WTC11 (cell line): ENCODE measurements at regions not wholly inside any gene's neighbourhood (a gene's known extent, or its start where the extent isn't known, plus 50 kb on each side); places are given as distances from the start of the nearest gene placed in this dataset.

Experiments used
- ATAC-seq: fragments of 200-7000 bp; cut with Tn5 transposase; 2 replicates; pipeline ENCODE4 v1.10.0; 2021; ENCODE audit warnings: mild to moderate bottlenecking, moderate library complexity
- CTCF ChIA-PET: fragments of 300-600 bp; sonication (Branson Sonifier 250); formaldehyde crosslinking; loops from one replicate; lab custom pipeline; 2021; ENCODE audit warnings: antibody characterized with exemption; lab: Charles Lee
- POLR2A ChIA-PET: fragments of 350-600 bp; sonication (Branson Sonifier 250); formaldehyde crosslinking; loops from one replicate; lab custom pipeline; 2021; ENCODE audit warnings: antibody characterized with exemption; lab: Charles Lee
- DNase-seq: peaks from one replicate; pipeline ENCODE4 v3.0.0; 2021; ENCODE audit warnings: low spot score
- H3K27ac Mint-ChIP-seq: 2 replicates; pipeline ENCODE4 v1.8.0; 2021; ENCODE audit warnings: mixed read lengths
- H3K27me3 Mint-ChIP-seq: 2 replicates; pipeline ENCODE4 v1.8.0; 2021; ENCODE audit warnings: low read depth, mild to moderate bottlenecking, moderate library complexity, mixed read lengths
- H3K36me3 Mint-ChIP-seq: 2 replicates; pipeline ENCODE4 v1.8.0; 2021; ENCODE audit warnings: mixed read lengths
- H3K4me1 Mint-ChIP-seq: 2 replicates; pipeline ENCODE4 v1.8.0; 2022; ENCODE audit warnings: mixed read lengths
- H3K4me3 Mint-ChIP-seq: 2 replicates; pipeline ENCODE4 v1.8.0; 2021; ENCODE audit warnings: mild to moderate bottlenecking, moderate library complexity, mixed read lengths
- H3K9me3 Mint-ChIP-seq: 2 replicates; pipeline ENCODE4 v1.8.0; 2021; ENCODE audit warnings: mixed read lengths
- ATF1 ChIP-seq: sonication (generic); formaldehyde crosslinking; IDR thresholded peaks from 2 replicates; pipeline ENCODE4 v1.8.1; 2023; ENCODE audit warnings: mild to moderate bottlenecking, moderate library complexity, missing genetic modification reagents
- CTCF ChIP-seq: fragments of 200-600 bp; IDR thresholded peaks from 2 replicates; pipeline ENCODE4 v1.8.0; 2022; ENCODE audit warnings: antibody characterized with exemption
- ERG ChIP-seq: fragments of 250-450 bp; sonication (Bioruptor Pico); IDR thresholded peaks from 2 replicates; pipeline ENCODE4 v1.8.0; 2021; ENCODE audit warnings: mild to moderate bottlenecking
- ETV6 ChIP-seq: sonication (generic); formaldehyde crosslinking; IDR thresholded peaks from 2 replicates; pipeline ENCODE4 v1.8.1; 2022; ENCODE audit warnings: mild to moderate bottlenecking, missing genetic modification reagents
- GTF2I ChIP-seq: fragments of 250-450 bp; sonication (Bioruptor Pico); conservative IDR thresholded peaks from 2 replicates; pipeline ENCODE4 v1.4.0; 2021; ENCODE audit warnings: mild to moderate bottlenecking
- JUN ChIP-seq: sonication (generic); formaldehyde crosslinking; IDR thresholded peaks from 2 replicates; pipeline ENCODE4 v1.8.0; 2023; ENCODE audit warnings: mild to moderate bottlenecking, missing genetic modification reagents
- MYBL2 ChIP-seq: sonication (generic); formaldehyde crosslinking; IDR thresholded peaks from 2 replicates; pipeline ENCODE4 v1.8.1; 2023; ENCODE audit warnings: mild to moderate bottlenecking, moderate library complexity, missing genetic modification reagents
- OVOL2 ChIP-seq: fragments of 250-450 bp; sonication (Bioruptor Pico); IDR thresholded peaks from 2 replicates; pipeline ENCODE4 v1.9.0; 2021; ENCODE audit warnings: mild to moderate bottlenecking, borderline replicate concordance
- RELA ChIP-seq: sonication (generic); formaldehyde crosslinking; IDR thresholded peaks from 2 replicates; pipeline ENCODE4 v1.8.1; 2022; ENCODE audit warnings: missing genetic modification reagents, mild to moderate bottlenecking, borderline replicate concordance
- TCF7 ChIP-seq: sonication (generic); formaldehyde crosslinking; IDR thresholded peaks from 2 replicates; pipeline ENCODE4 v1.8.0; 2022; ENCODE audit warnings: mild to moderate bottlenecking, low read depth, missing genetic modification reagents, moderate library complexity
- TEAD4 ChIP-seq: sonication (generic); formaldehyde crosslinking; IDR thresholded peaks from 2 replicates; pipeline ENCODE4 v1.8.0; 2022; ENCODE audit warnings: mild to moderate bottlenecking, missing genetic modification reagents
- ZNF121 ChIP-seq: sonication (generic); formaldehyde crosslinking; IDR thresholded peaks from 2 replicates; pipeline ENCODE4 v1.8.0; 2023; ENCODE audit warnings: missing genetic modification reagents
- ZNF138 ChIP-seq: sonication (generic); formaldehyde crosslinking; conservative IDR thresholded peaks from 2 replicates; pipeline ENCODE4 v1.8.1; 2022; ENCODE audit warnings: mild to moderate bottlenecking, moderate library complexity, missing genetic modification reagents
- ZNF232 ChIP-seq: sonication (generic); formaldehyde crosslinking; IDR thresholded peaks from 2 replicates; pipeline ENCODE4 v1.8.0; 2022; ENCODE audit warnings: mild to moderate bottlenecking, missing genetic modification reagents
- ZNF512 ChIP-seq: sonication (generic); formaldehyde crosslinking; IDR thresholded peaks from 2 replicates; pipeline ENCODE4 v1.8.1; 2022; ENCODE audit warnings: missing genetic modification reagents, borderline replicate concordance
- ZNF671 ChIP-seq: fragments of 250-450 bp; sonication (Bioruptor Pico); IDR thresholded peaks from 2 replicates; pipeline ENCODE4 v1.8.0; 2021; ENCODE audit warnings: mild to moderate bottlenecking
- TF ChIP-seq, protein P1 (sequence below): sonication (generic); formaldehyde crosslinking; conservative IDR thresholded peaks from 2 replicates; pipeline ENCODE4 v1.8.1; 2023; ENCODE audit warnings: mild to moderate bottlenecking, low read depth, missing genetic modification reagents, moderate library complexity
- TF ChIP-seq, protein P2 (sequence below): sonication (generic); formaldehyde crosslinking; IDR thresholded peaks from 2 replicates; pipeline ENCODE4 v1.8.0; 2023; ENCODE audit warnings: missing genetic modification reagents, mild to moderate bottlenecking, borderline replicate concordance
- TF ChIP-seq, protein P3 (sequence below): sonication (generic); formaldehyde crosslinking; IDR thresholded peaks from 2 replicates; pipeline ENCODE4 v1.8.0; 2022; ENCODE audit warnings: mild to moderate bottlenecking, missing genetic modification reagents

DNA sequence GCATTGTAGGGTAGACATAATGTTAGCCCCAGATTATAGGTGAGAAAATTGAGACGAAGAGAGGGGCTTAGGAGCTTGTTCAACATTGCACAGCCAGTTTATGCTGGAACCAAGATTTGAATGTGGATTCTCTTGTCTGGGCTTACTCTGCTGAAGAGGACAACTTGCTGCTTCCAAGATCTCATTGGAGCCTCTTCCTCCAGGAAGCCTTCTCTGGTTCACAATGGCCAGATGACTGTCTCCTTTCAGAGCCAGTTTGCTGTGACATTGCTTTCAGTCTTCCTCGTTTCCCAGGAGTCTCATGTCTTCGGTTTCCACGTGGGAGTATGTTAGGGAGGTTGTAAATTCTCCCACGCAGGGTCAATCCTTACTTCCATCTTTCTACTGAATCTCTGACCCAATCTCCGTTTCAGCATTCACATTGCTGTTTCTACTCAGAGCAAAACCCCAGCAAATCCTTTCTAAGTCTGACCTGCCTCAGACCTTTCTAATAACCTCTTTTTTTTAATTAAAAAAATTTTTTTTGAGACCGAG lies 62.2 kb upstream of the LHX5 start:
- DNase-seq (no peak), ATAC-seq (no peak)
- Mint-ChIP-seq H3K4me3 (no peak overlapping the region), H3K36me3 (peaks cover 23% of the 10 kb centered on the region), H3K27me3 (peaks cover 23% of the 10 kb centered on the region), H3K27ac (no peak overlapping the region), H3K9me3 (peaks cover 38% of the 10 kb centered on the region), H3K4me1 (peaks cover 8% of the 10 kb centered on the region)
- TF ChIP-seq ZNF671 (CRISPR knock-in tag), result no peak
- TF ChIP-seq, protein P1, sequence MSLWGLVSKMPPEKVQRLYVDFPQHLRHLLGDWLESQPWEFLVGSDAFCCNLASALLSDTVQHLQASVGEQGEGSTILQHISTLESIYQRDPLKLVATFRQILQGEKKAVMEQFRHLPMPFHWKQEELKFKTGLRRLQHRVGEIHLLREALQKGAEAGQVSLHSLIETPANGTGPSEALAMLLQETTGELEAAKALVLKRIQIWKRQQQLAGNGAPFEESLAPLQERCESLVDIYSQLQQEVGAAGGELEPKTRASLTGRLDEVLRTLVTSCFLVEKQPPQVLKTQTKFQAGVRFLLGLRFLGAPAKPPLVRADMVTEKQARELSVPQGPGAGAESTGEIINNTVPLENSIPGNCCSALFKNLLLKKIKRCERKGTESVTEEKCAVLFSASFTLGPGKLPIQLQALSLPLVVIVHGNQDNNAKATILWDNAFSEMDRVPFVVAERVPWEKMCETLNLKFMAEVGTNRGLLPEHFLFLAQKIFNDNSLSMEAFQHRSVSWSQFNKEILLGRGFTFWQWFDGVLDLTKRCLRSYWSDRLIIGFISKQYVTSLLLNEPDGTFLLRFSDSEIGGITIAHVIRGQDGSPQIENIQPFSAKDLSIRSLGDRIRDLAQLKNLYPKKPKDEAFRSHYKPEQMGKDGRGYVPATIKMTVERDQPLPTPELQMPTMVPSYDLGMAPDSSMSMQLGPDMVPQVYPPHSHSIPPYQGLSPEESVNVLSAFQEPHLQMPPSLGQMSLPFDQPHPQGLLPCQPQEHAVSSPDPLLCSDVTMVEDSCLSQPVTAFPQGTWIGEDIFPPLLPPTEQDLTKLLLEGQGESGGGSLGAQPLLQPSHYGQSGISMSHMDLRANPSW (CRISPR knock-in tag), result no peak
- no peak for TF ChIP-seq MYBL2 (CRISPR knock-in tag)
- no peak for TF ChIP-seq ERG
- no peak for TF ChIP-seq JUN (CRISPR knock-in tag)
- TF ChIP-seq ZNF512 (CRISPR knock-in tag), result no peak
- TF ChIP-seq, protein P2, sequence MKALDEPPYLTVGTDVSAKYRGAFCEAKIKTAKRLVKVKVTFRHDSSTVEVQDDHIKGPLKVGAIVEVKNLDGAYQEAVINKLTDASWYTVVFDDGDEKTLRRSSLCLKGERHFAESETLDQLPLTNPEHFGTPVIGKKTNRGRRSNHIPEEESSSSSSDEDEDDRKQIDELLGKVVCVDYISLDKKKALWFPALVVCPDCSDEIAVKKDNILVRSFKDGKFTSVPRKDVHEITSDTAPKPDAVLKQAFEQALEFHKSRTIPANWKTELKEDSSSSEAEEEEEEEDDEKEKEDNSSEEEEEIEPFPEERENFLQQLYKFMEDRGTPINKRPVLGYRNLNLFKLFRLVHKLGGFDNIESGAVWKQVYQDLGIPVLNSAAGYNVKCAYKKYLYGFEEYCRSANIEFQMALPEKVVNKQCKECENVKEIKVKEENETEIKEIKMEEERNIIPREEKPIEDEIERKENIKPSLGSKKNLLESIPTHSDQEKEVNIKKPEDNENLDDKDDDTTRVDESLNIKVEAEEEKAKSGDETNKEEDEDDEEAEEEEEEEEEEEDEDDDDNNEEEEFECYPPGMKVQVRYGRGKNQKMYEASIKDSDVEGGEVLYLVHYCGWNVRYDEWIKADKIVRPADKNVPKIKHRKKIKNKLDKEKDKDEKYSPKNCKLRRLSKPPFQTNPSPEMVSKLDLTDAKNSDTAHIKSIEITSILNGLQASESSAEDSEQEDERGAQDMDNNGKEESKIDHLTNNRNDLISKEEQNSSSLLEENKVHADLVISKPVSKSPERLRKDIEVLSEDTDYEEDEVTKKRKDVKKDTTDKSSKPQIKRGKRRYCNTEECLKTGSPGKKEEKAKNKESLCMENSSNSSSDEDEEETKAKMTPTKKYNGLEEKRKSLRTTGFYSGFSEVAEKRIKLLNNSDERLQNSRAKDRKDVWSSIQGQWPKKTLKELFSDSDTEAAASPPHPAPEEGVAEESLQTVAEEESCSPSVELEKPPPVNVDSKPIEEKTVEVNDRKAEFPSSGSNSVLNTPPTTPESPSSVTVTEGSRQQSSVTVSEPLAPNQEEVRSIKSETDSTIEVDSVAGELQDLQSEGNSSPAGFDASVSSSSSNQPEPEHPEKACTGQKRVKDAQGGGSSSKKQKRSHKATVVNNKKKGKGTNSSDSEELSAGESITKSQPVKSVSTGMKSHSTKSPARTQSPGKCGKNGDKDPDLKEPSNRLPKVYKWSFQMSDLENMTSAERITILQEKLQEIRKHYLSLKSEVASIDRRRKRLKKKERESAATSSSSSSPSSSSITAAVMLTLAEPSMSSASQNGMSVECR (CRISPR knock-in tag), result no peak
- TF ChIP-seq TEAD4 (CRISPR knock-in tag), result no peak
- TF ChIP-seq OVOL2 (CRISPR knock-in tag), result no peak
- TF ChIP-seq GTF2I, result no peak
- TF ChIP-seq RELA (CRISPR knock-in tag), result no peak
- no peak for TF ChIP-seq TCF7
- TF ChIP-seq ATF1 (CRISPR knock-in tag), result no peak
- TF ChIP-seq ZNF138, result no peak
- TF ChIP-seq ETV6 (CRISPR knock-in tag), result no peak
- no peak for TF ChIP-seq ZNF232 (CRISPR knock-in tag)
- TF ChIP-seq ZNF121, result no peak
- TF ChIP-seq, protein P3, sequence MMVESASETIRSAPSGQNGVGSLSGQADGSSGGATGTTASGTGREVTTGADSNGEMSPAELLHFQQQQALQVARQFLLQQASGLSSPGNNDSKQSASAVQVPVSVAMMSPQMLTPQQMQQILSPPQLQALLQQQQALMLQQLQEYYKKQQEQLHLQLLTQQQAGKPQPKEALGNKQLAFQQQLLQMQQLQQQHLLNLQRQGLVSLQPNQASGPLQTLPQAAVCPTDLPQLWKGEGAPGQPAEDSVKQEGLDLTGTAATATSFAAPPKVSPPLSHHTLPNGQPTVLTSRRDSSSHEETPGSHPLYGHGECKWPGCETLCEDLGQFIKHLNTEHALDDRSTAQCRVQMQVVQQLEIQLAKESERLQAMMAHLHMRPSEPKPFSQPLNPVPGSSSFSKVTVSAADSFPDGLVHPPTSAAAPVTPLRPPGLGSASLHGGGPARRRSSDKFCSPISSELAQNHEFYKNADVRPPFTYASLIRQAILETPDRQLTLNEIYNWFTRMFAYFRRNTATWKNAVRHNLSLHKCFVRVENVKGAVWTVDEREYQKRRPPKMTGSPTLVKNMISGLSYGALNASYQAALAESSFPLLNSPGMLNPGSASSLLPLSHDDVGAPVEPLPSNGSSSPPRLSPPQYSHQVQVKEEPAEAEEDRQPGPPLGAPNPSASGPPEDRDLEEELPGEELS (CRISPR knock-in tag), result no peak
- no peak for TF ChIP-seq CTCF
- ChIA-PET CTCF (no interaction called here), POLR2A (no interaction called here)
